HEK293 (cell line): ENCODE measurements at regions not wholly inside any gene's neighbourhood (a gene's known extent, or its start where the extent isn't known, plus 50 kb on each side); places are given as distances from the start of the nearest gene placed in this dataset.

Experiments
- CTCF ChIA-PET: fragments of 350-600 bp; formaldehyde crosslinking; extraction: SDS; loops from one replicate; lab custom pipeline; 2021; ENCODE audit warnings: antibody characterized with exemption; lab: Yijun Ruan, JAX
- POLR2A ChIA-PET: fragments of 300-600 bp; formaldehyde crosslinking; extraction: SDS; loops from one replicate; lab custom pipeline; 2020; ENCODE audit warnings: antibody characterized with exemption, inconsistent platforms; lab: Yijun Ruan, JAX
- H3K27ac ChIP-seq: fragments of 200-500 bp; sonication (Bioruptor generic); 2 replicates; pipeline ENCODE4 v1.5.1; 2014; ENCODE audit warnings: low read depth, low read length, control low read depth, inconsistent platforms; ENCODE audit errors: extremely low read depth
- H3K36me3 ChIP-seq, 2 experiments: fragments of 200-500 bp in 1 of 2; sonication (Bioruptor generic) in 1 of 2; 1 replicate in 1 of 2; 2 replicates in 1 of 2; pipeline ENCODE4 v1.5.1; 2014 to 2017; ENCODE audit warnings: inconsistent platforms in 2 of 2, low read length in 2 of 2; ENCODE audit not compliant: control insufficient read depth in 2 of 2, insufficient read depth in 1 of 2
- H3K4me1 ChIP-seq: fragments of 200-500 bp; sonication (Bioruptor generic); 2 replicates; pipeline ENCODE4 v1.5.1; 2014; ENCODE audit warnings: mild to moderate bottlenecking, low read length, inconsistent platforms; ENCODE audit not compliant: control insufficient read depth, insufficient read depth
- H3K4me3 ChIP-seq: 2 replicates; pipeline ENCODE4 v1.5.1; 2011; ENCODE audit warnings: low read depth, mild to moderate bottlenecking, control low read depth, low read length, moderate library complexity
- H3K9me3 ChIP-seq: fragments of 200-500 bp; sonication (Bioruptor generic); 2 replicates; pipeline ENCODE4 v1.5.1; 2014; ENCODE audit warnings: low read depth, low read length, inconsistent platforms; ENCODE audit not compliant: control insufficient read depth, insufficient read depth
- FEZF1 ChIP-seq: fragments of 450-650 bp; formaldehyde crosslinking; IDR thresholded peaks from 2 replicates; pipeline ENCODE4 v1.5.1; 2016; ENCODE audit warnings: missing biosample characterization, missing genetic modification characterization
- GLI2 ChIP-seq: fragments of 450-650 bp; formaldehyde crosslinking; IDR thresholded peaks from 2 replicates; pipeline ENCODE4; 2017; ENCODE audit warnings: missing biosample characterization, missing genetic modification characterization, low read depth, borderline replicate concordance
- MZF1 ChIP-seq: fragments of 450-650 bp; formaldehyde crosslinking; IDR thresholded peaks from 2 replicates; pipeline ENCODE4 v1.5.1; 2017; ENCODE audit warnings: missing biosample characterization, missing genetic modification characterization, borderline replicate concordance
- OSR2 ChIP-seq: fragments of 450-650 bp; formaldehyde crosslinking; IDR thresholded peaks from 2 replicates; pipeline ENCODE4 v1.5.1; 2016; ENCODE audit warnings: missing biosample characterization, missing genetic modification characterization
- REPIN1 ChIP-seq: fragments of 450-650 bp; formaldehyde crosslinking; IDR thresholded peaks from 2 replicates; pipeline ENCODE4 v1.5.1; 2017; ENCODE audit warnings: missing biosample characterization, missing genetic modification characterization, low read depth
- TRIM28 ChIP-seq: IDR thresholded peaks from 2 replicates; pipeline ENCODE4 v1.6.1; 2011; ENCODE audit warnings: low read length, control low read depth, borderline replicate concordance
- ZBTB44 ChIP-seq: fragments of 450-650 bp; IDR thresholded peaks from 2 replicates; pipeline ENCODE4 v1.5.1; 2018; ENCODE audit warnings: missing biosample characterization, mild to moderate bottlenecking, missing genetic modification characterization
- ZNF10 ChIP-seq: fragments of 450-650 bp; formaldehyde crosslinking; IDR thresholded peaks from 2 replicates; pipeline ENCODE4 v1.5.1; 2017; ENCODE audit warnings: missing biosample characterization, missing genetic modification characterization
- ZNF133 ChIP-seq: fragments of 450-650 bp; formaldehyde crosslinking; IDR thresholded peaks from 2 replicates; pipeline ENCODE4 v1.5.1; 2016; ENCODE audit warnings: missing biosample characterization, missing genetic modification characterization
- ZNF214 ChIP-seq: fragments of 450-650 bp; formaldehyde crosslinking; IDR thresholded peaks from 2 replicates; pipeline ENCODE4 v1.5.1; 2017; ENCODE audit warnings: missing biosample characterization, mild to moderate bottlenecking, missing genetic modification characterization, borderline replicate concordance
- ZNF266 ChIP-seq: fragments of 450-650 bp; formaldehyde crosslinking; IDR thresholded peaks from 2 replicates; pipeline ENCODE4 v1.5.1; 2016; ENCODE audit warnings: missing biosample characterization, missing genetic modification characterization, low read depth
- ZNF324 ChIP-seq: fragments of 450-650 bp; formaldehyde crosslinking; IDR thresholded peaks from 2 replicates; pipeline ENCODE4 v1.5.1; 2016; ENCODE audit warnings: missing biosample characterization, missing genetic modification characterization
- ZNF350 ChIP-seq: fragments of 450-650 bp; formaldehyde crosslinking; IDR thresholded peaks from 2 replicates; pipeline ENCODE4 v1.5.0; 2017; ENCODE audit warnings: missing biosample characterization, mild to moderate bottlenecking, missing genetic modification characterization
- ZNF37A ChIP-seq: fragments of 450-650 bp; IDR thresholded peaks from 2 replicates; pipeline ENCODE4 v1.5.1; 2018; ENCODE audit warnings: missing biosample characterization, missing genetic modification characterization
- ZNF423 ChIP-seq: fragments of 450-650 bp; formaldehyde crosslinking; IDR thresholded peaks from 2 replicates; pipeline ENCODE4 v1.5.1; 2016; ENCODE audit warnings: missing biosample characterization, missing genetic modification characterization
- ZNF501 ChIP-seq: fragments of 450-650 bp; formaldehyde crosslinking; IDR thresholded peaks from 2 replicates; pipeline ENCODE4 v1.5.1; 2016; ENCODE audit warnings: missing biosample characterization, missing genetic modification characterization
- ZNF530 ChIP-seq: fragments of 450-650 bp; formaldehyde crosslinking; IDR thresholded peaks from 2 replicates; pipeline ENCODE4 v1.5.1; 2016; ENCODE audit warnings: low read depth, missing biosample characterization, missing genetic modification characterization
- ZNF555 ChIP-seq: fragments of 450-650 bp; formaldehyde crosslinking; conservative IDR thresholded peaks from 2 replicates; pipeline ENCODE4 v1.5.1; 2017; ENCODE audit warnings: missing biosample characterization, mild to moderate bottlenecking, missing genetic modification characterization, inconsistent platforms
- ZNF610 ChIP-seq: fragments of 450-650 bp; formaldehyde crosslinking; IDR thresholded peaks from 2 replicates; pipeline ENCODE4 v1.5.1; 2016; ENCODE audit warnings: missing biosample characterization, missing genetic modification characterization, borderline replicate concordance
- ZNF658 ChIP-seq: fragments of 450-650 bp; formaldehyde crosslinking; IDR thresholded peaks from 2 replicates; pipeline ENCODE4; 2016; ENCODE audit warnings: missing biosample characterization, missing genetic modification characterization
- ZNF704 ChIP-seq: fragments of 450-650 bp; formaldehyde crosslinking; IDR thresholded peaks from 2 replicates; pipeline ENCODE4 v1.5.1; 2016; ENCODE audit warnings: missing biosample characterization, missing genetic modification characterization
- ZNF791 ChIP-seq: fragments of 450-650 bp; formaldehyde crosslinking; IDR thresholded peaks from 2 replicates; pipeline ENCODE4 v1.5.1; 2016; ENCODE audit warnings: missing biosample characterization, missing genetic modification characterization

- no peak for TF ChIP-seq ZBTB44
- TF ChIP-seq ZNF133 (tag by site-specific recombination) = no peak
- TF ChIP-seq ZNF214 (tag by site-specific recombination) = no peak
- no peak for TF ChIP-seq ZNF423 (tag by site-specific recombination)
Observed at GRCh38 chr13:77398825-77399620, 72.1 kb upstream of the MYCBP2 start (continued).

GRCh38 chr13:77397636-77398035 lies 70.7 kb upstream of the MYCBP2 start:
- ChIA-PET CTCF (interaction anchor here (0.6 kb wide), 1 partner anchor 371 kb away, joined by 3 read pairs; the partner anchor contains the start of gene FBXL3), POLR2A (no interaction called here)
- TF ChIP-seq ZNF658 (no peak), FEZF1 (tag by site-specific recombination) (no peak), ZBTB44 (no peak), ZNF610 (no peak), TRIM28 (no peak), ZNF530 (tag by site-specific recombination) (no peak), GLI2 (no peak), ZNF266 (no peak), ZNF10 (tag by site-specific recombination) (no peak), ZNF350 (tag by site-specific recombination) (no peak), ZNF37A (tag by site-specific recombination) (no peak), ZNF791 (no peak), MZF1 (tag by site-specific recombination) (no peak), ZNF704 (tag by site-specific recombination) (no peak), OSR2 (tag by site-specific recombination) (no peak), REPIN1 (no peak), ZNF555 (tag by site-specific recombination) (no peak), ZNF324 (tag by site-specific recombination) (no peak), ZNF501 (tag by site-specific recombination) (no peak)
- H3K36me3 ChIP-seq = no peaks in the 10 kb centered on the region
- no peaks in the 10 kb centered on the region for H3K9me3 ChIP-seq
- H3K4me1 ChIP-seq = no peaks in the 10 kb centered on the region
- no peak overlapping the region for H3K27ac ChIP-seq
- H3K4me3 ChIP-seq = no peak overlapping the region
